Activated effector memory CD4-positive, alpha-beta T cell treated with Interleukin-2 at 50 U/mL for 16 hours (primary cell): ENCODE measurements at regions not wholly inside any gene's neighbourhood (a gene's known extent, or its start where the extent isn't known, plus 50 kb on each side); places are given as distances from the start of the nearest gene placed in this dataset.

Experiments
- DNase-seq: peaks from one replicate; pipeline ENCODE4 v3.0.0-alpha.2; 2020

- DNase-seq: no peak
These were observed 192.7 kb upstream of the MKI67 start for GRCh38 chr10:128318913-128319312.

- no peak for DNase-seq
These were observed 195.9 kb upstream of the MKI67 start for GRCh38 chr10:128322106-128322505.

- no peak for DNase-seq
These were observed 196.7 kb upstream of the MKI67 start for GRCh38 chr10:128322950-128323349.

GRCh38 chr10:128324058-128324827, 198.0 kb upstream of the MKI67 start:
- no peak for DNase-seq

GRCh38 chr10:128325788-128326187, 199.6 kb upstream of the MKI67 start:
- no peak for DNase-seq

- no peak for DNase-seq
These were observed 200.0 kb upstream of the MKI67 start for GRCh38 chr10:128326251-128326650.

GRCh38 chr10:128326851-128327250, 200.6 kb upstream of the MKI67 start:
- DNase-seq: no peak

GRCh38 chr10:128336401-128336800, 210.2 kb upstream of the MKI67 start:
- DNase-seq: no peak

- no peak for DNase-seq
These were observed 211.7 kb upstream of the MKI67 start for GRCh38 chr10:128337860-128338378.

GRCh38 chr10:128338951-128339350, 212.7 kb upstream of the MKI67 start:
- DNase-seq: no peak

- no peak for DNase-seq
These were observed 213.5 kb upstream of the MKI67 start for GRCh38 chr10:128339753-128340152.

GRCh38 chr10:128345353-128345752, 219.1 kb upstream of the MKI67 start:
- DNase-seq: no peak

- no peak for DNase-seq
These were observed 234.6 kb upstream of the MKI67 start for GRCh38 chr10:128360783-128361182.

GRCh38 chr10:128361487-128361886, 235.3 kb upstream of the MKI67 start:
- DNase-seq: no peak

GRCh38 chr10:128362514-128362913, 236.3 kb upstream of the MKI67 start:
- no peak for DNase-seq

GRCh38 chr10:128364631-128365030, 238.4 kb upstream of the MKI67 start:
- no peak for DNase-seq

- no peak for DNase-seq
These were observed 239.0 kb upstream of the MKI67 start for GRCh38 chr10:128365156-128365725.

GRCh38 chr10:128367807-128368206, 241.6 kb upstream of the MKI67 start:
- no peak for DNase-seq

- no peak for DNase-seq
These were observed 243.0 kb upstream of the MKI67 start for GRCh38 chr10:128369101-128369650.

- DNase-seq: no peak
These were observed 247.0 kb upstream of the MKI67 start for GRCh38 chr10:128373071-128373749.

GRCh38 chr10:128373831-128374230, 247.6 kb upstream of the MKI67 start:
- no peak for DNase-seq

GRCh38 chr10:128375171-128375570, 248.9 kb upstream of the MKI67 start:
- DNase-seq: no peak

- no peak for DNase-seq
These were observed 251.3 kb upstream of the MKI67 start for GRCh38 chr10:128377364-128377987.
